ENCODE measurements at regions not wholly inside any gene's neighbourhood (a gene's known extent, or its start where the extent isn't known, plus 50 kb on each side); places are given as distances from the start of the nearest gene placed in this dataset.

DNA sequence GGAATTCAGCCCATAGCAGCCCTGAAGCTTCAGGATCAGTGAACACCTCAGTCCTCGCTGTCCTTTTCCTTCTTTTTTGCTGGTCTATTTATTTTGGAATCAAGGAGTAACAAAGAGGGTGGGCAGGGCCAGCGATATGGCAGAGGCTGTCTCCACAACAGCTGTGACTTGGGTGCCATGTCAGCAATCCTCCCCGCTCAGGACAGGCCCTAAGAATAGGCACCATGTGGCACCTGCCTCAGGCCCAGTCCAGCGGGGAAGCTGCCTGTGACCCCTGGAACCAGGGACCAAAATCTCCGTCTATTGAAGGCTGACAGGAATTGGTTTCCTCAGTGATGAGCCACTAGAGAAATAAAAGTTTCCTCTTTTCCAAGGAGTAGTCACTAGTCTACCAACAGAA lies 58.6 kb upstream of the TNR start:
- no peaks in the 10 kb centered on the region for H3K36me3 ChIP-seq (ENCODE audit: control insufficient read depth in 4 of 4, insufficient read depth in 4 of 4, low read length in 4 of 4)
- peaks cover 0 to 4% (median 0%) of the 10 kb centered on the region in 5 donors for H3K4me1 ChIP-seq (ENCODE audit: control insufficient read depth in 5 of 5, insufficient read depth in 5 of 5, low read length in 5 of 5)
- no peak for TF ChIP-seq CTCF (IDR thresholded peaks at IDR 0.05; ENCODE audit: control extremely low read depth, extremely low read depth)
- no peaks in the 10 kb centered on the region for H3K9me3 ChIP-seq (ENCODE audit: control insufficient read depth in 4 of 4, insufficient read depth in 3 of 4, low read length in 3 of 4)
- H3K27me3 ChIP-seq (ENCODE audit: control insufficient read depth in 3 of 3, insufficient read depth in 3 of 3, low read length in 2 of 3), result no peaks in the 10 kb centered on the region
- H3K27ac ChIP-seq (ENCODE audit: low read depth in 1 of 2, low read length in 1 of 2), result no peak overlapping the region
- no peak for DNase-seq
- 73 to 84% methylated on average over 5 of the region's 5 CpGs for WGBS, 2 donors
- no peak for ATAC-seq (ENCODE audit: insufficient read depth, low FRiP score)
- H3K4me3 ChIP-seq, result no peak overlapping the region
- no peak overlapping the region for H3K9ac ChIP-seq (ENCODE audit: insufficient read depth in 1 of 2, low read length in 2 of 2)

- Histone ChIP-seq H3K9me3 (ENCODE audit: control insufficient read depth in 4 of 4, insufficient read depth in 3 of 4, low read length in 3 of 4) (peaks cover 0 to 2% (median 0%) of the 10 kb centered on the region in 4 donors), H3K4me1 (ENCODE audit: control insufficient read depth in 5 of 5, insufficient read depth in 5 of 5, low read length in 5 of 5) (peaks cover 0 to 6% (median under 1%) of the 10 kb centered on the region in 5 donors)
- no peak for ATAC-seq (ENCODE audit: insufficient read depth, low FRiP score)
Observed at GRCh38 chr1:175797576-175797975, 54.2 kb upstream of the TNR start.

DNA sequence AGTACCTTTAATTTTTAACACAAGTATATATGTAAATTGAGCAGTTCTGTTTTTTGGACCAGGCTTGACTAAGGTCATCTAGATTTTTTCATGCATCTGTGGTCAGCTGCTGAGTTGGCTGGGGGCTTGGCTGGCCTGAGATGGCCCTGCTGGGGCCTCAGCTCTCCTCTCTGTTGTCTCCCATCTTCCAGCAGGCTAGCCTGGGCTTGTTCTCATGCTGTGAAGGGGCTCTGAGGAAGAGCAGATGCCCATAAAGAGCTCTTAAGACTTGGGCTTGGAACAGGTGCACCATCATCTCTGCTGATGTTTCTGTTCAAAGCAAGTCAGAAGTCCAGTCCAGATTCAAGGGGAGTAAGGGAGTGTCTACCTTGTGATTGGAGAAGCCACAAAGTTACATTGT lies 51.2 kb upstream of the TNR start:
- no peaks in the 10 kb centered on the region for H3K27me3 ChIP-seq (ENCODE audit: control insufficient read depth in 3 of 3, insufficient read depth in 3 of 3, low read length in 2 of 3)
- no peak overlapping the region for H3K4me3 ChIP-seq
- no peak for DNase-seq
- no peak overlapping the region for H3K9ac ChIP-seq (ENCODE audit: insufficient read depth in 1 of 2, low read length in 2 of 2)
- no peaks in the 10 kb centered on the region for H3K36me3 ChIP-seq (ENCODE audit: control insufficient read depth in 4 of 4, insufficient read depth in 4 of 4, low read length in 4 of 4)
- no peak for TF ChIP-seq CTCF (IDR thresholded peaks at IDR 0.05; ENCODE audit: control extremely low read depth, extremely low read depth)
- no peak overlapping the region for H3K27ac ChIP-seq (ENCODE audit: low read depth in 1 of 2, low read length in 1 of 2)
- no peak for ATAC-seq (ENCODE audit: insufficient read depth, low FRiP score)
- H3K9me3 ChIP-seq (ENCODE audit: control insufficient read depth in 4 of 4, insufficient read depth in 3 of 4, low read length in 3 of 4), result peaks cover 0 to 2% (median 0%) of the 10 kb centered on the region in 4 donors
- peaks cover 3 to 13% (median 4%) of the 10 kb centered on the region in 5 donors for H3K4me1 ChIP-seq (ENCODE audit: control insufficient read depth in 5 of 5, insufficient read depth in 5 of 5, low read length in 5 of 5)

More at GRCh38 chr1:175797576-175797975, 54.2 kb upstream of the TNR start:
- H3K36me3 ChIP-seq (ENCODE audit: control insufficient read depth in 4 of 4, insufficient read depth in 4 of 4, low read length in 4 of 4), result no peaks in the 10 kb centered on the region
- no peak overlapping the region for H3K27ac ChIP-seq (ENCODE audit: low read depth in 1 of 2, low read length in 1 of 2)
- TF ChIP-seq CTCF (IDR thresholded peaks at IDR 0.05; ENCODE audit: control extremely low read depth, extremely low read depth), result no peak
- no peaks in the 10 kb centered on the region for H3K27me3 ChIP-seq (ENCODE audit: control insufficient read depth in 3 of 3, insufficient read depth in 3 of 3, low read length in 2 of 3)
- H3K4me3 ChIP-seq, result no peak overlapping the region
- no peak for DNase-seq
- no peak overlapping the region for H3K9ac ChIP-seq (ENCODE audit: insufficient read depth in 1 of 2, low read length in 2 of 2)

DNA sequence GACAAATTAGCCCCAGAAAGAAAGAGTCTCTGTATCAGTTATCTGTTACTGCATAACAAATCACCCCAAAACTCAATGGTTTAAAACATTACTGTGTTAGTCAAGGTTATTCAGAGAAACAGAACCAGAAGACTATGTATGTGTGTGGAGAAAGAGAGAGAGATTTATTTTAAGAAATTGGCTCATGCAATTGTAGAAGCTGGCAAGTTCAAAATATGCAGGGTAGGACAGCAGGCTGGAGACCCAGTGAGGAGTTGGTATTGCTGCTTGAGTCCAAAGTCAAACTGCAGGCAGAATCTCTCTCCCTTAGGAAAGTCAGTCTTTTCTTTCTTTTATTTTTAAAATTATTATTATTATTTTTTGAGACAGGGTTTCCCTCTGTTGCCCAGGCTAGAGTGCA lies 50.2 kb upstream of the TNR start:
- no peak overlapping the region for H3K9ac ChIP-seq (ENCODE audit: insufficient read depth in 1 of 2, low read length in 2 of 2)
- no peak overlapping the region for H3K27ac ChIP-seq (ENCODE audit: low read depth in 1 of 2, low read length in 1 of 2)
- no peak overlapping the region for H3K4me3 ChIP-seq
- TF ChIP-seq CTCF (IDR thresholded peaks at IDR 0.05; ENCODE audit: control extremely low read depth, extremely low read depth), result no peak
- H3K4me1 ChIP-seq (ENCODE audit: control insufficient read depth in 5 of 5, insufficient read depth in 5 of 5, low read length in 5 of 5), result peaks cover 3 to 13% (median 4%) of the 10 kb centered on the region in 5 donors
- H3K36me3 ChIP-seq (ENCODE audit: control insufficient read depth in 4 of 4, insufficient read depth in 4 of 4, low read length in 4 of 4), result no peaks in the 10 kb centered on the region
- DNase-seq, result no peak
- H3K9me3 ChIP-seq (ENCODE audit: control insufficient read depth in 4 of 4, insufficient read depth in 3 of 4, low read length in 3 of 4), result peaks cover 0 to 2% (median 0%) of the 10 kb centered on the region in 4 donors
- H3K27me3 ChIP-seq (ENCODE audit: control insufficient read depth in 3 of 3, insufficient read depth in 3 of 3, low read length in 2 of 3), result no peaks in the 10 kb centered on the region
- ATAC-seq (ENCODE audit: insufficient read depth, low FRiP score), result no peak

Measured in lung (tissue), 11 donors.